C4-2B (cell line): ENCODE measurements at regions not wholly inside any gene's neighbourhood (a gene's known extent, or its start where the extent isn't known, plus 50 kb on each side); places are given as distances from the start of the nearest gene placed in this dataset.

Experiments used
- ZFX ChIP-seq: fragments of 450-650 bp; IDR thresholded peaks from 2 replicates; pipeline ENCODE4 v1.6.1; 2017
- TF ChIP-seq, protein P1 (sequence below): fragments of 450-650 bp; conservative IDR thresholded peaks from 2 replicates; pipeline ENCODE4 v1.5.1; 2017; ENCODE audit warnings: mild to moderate bottlenecking

GRCh38 chr7:46970131-46970430, 611.8 kb downstream of the TNS3 start:
- TF ChIP-seq, protein P1, sequence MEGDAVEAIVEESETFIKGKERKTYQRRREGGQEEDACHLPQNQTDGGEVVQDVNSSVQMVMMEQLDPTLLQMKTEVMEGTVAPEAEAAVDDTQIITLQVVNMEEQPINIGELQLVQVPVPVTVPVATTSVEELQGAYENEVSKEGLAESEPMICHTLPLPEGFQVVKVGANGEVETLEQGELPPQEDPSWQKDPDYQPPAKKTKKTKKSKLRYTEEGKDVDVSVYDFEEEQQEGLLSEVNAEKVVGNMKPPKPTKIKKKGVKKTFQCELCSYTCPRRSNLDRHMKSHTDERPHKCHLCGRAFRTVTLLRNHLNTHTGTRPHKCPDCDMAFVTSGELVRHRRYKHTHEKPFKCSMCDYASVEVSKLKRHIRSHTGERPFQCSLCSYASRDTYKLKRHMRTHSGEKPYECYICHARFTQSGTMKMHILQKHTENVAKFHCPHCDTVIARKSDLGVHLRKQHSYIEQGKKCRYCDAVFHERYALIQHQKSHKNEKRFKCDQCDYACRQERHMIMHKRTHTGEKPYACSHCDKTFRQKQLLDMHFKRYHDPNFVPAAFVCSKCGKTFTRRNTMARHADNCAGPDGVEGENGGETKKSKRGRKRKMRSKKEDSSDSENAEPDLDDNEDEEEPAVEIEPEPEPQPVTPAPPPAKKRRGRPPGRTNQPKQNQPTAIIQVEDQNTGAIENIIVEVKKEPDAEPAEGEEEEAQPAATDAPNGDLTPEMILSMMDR, result no peak
- no peak for TF ChIP-seq ZFX
